Heart left ventricle (tissue), 16 donors: ENCODE measurements at regions not wholly inside any gene's neighbourhood (a gene's known extent, or its start where the extent isn't known, plus 50 kb on each side); places are given as distances from the start of the nearest gene placed in this dataset.

Source experiments
- ATAC-seq, 4 donors: fragments of 200-7000 bp; cut with Tn5 transposase; one replicate each; pipeline ENCODE4 v1.9.1; 2020 to 2022; ENCODE audit warnings: moderate library complexity in 4 of 4, mild to moderate bottlenecking in 3 of 4, moderate number of reproducible peaks in 1 of 4
- DNase-seq, 5 donors: peaks; one replicate each; pipeline ENCODE4 v3.0.0-alpha.2; 2020
- H3K27ac ChIP-seq, 12 donors: fragments of 200-600 bp; sonication (generic) in 4 of 12; one replicate each; pipeline versions ENCODE4 v1.5.0 to v1.8.0; 2016 to 2022; ENCODE audit warnings: mild to moderate bottlenecking in 2 of 12
- H3K27me3 ChIP-seq, 9 donors: fragments of 200-600 bp; sonication (generic) in 2 of 9; one replicate each; pipeline versions ENCODE4 v1.5.1 to v1.8.0; 2016 to 2022; ENCODE audit warnings: mild to moderate bottlenecking in 3 of 9
- H3K36me3 ChIP-seq, 9 donors: fragments of 200-600 bp; sonication (generic) in 2 of 9; one replicate each; pipeline versions ENCODE4 v1.5.0 to v1.8.0; 2018 to 2022; ENCODE audit warnings: mild to moderate bottlenecking in 2 of 9
- H3K4me1 ChIP-seq, 12 donors: fragments of 200-600 bp; sonication (generic) in 4 of 12; one replicate each; pipeline versions ENCODE4 v1.5.0 to v1.8.0; 2016 to 2022; ENCODE audit warnings: mild to moderate bottlenecking in 3 of 12
- H3K4me3 ChIP-seq, 12 donors: fragments of 200-600 bp; sonication (generic) in 4 of 12; one replicate each; pipeline versions ENCODE4 v1.5.0 to v1.8.0; 2017 to 2022; ENCODE audit warnings: mild to moderate bottlenecking in 9 of 12, moderate library complexity in 4 of 12
- H3K9me3 ChIP-seq, 12 donors: fragments of 200-600 bp; sonication (generic) in 4 of 12; one replicate each; pipeline versions ENCODE4 v1.5.0 to v1.8.0; 2016 to 2022; ENCODE audit warnings: mild to moderate bottlenecking in 1 of 12
- POLR2A ChIP-seq, 2 donors: fragments of 450-650 bp; IDR thresholded peaks; one replicate each; pipeline ENCODE4 v1.6.1; 2017; ENCODE audit warnings: antibody characterized with exemption in 2 of 2, mild to moderate bottlenecking in 2 of 2, moderate library complexity in 2 of 2
- WGBS, 4 donors: extraction: QIAGEN DNeasy Blood & Tissue Kit in 2 of 4; methylation state at CpG; one replicate each; pipeline versions ENCODE4 v1.1.5 to v1.1.7; 2013 to 2018; 5-methylcytosine and 5-hydroxymethylcytosine counted together
- intact Hi-C, 10 donors: fragments of 100-400 bp; cut with DNase I; formaldehyde crosslinking; loops; one replicate each; pipeline versions ENCODE4 v1.11.1 to v1.14.2; 2022
- TF ChIP-seq, protein P1 (sequence below), 12 donors: fragments of 200-600 bp; sonication (generic) in 4 of 12; IDR thresholded peaks; one replicate each; pipeline versions ENCODE4 v1.5.0 to v1.8.0; 2018 to 2022; ENCODE audit warnings: antibody characterized with exemption in 12 of 12, mild to moderate bottlenecking in 5 of 12
- donor health status: ischemic (EF 13 %, LVEDD 7.1; RV severe dilation, severe dysfunction).
- donor health status: healthy with polysubstance abuse.
- donor health status: DM: no; HTN: yes; CAD: no.
- donor health status: DM: no; HTN: no; CAD: no.
- donor health status: ischemic (EF 25% LVEDD 6.9; RV normal size, moderate dysfunction).
- donor health status: ischemic (EF 25% LVEDD 5.7; RV mildly dilated, moderate dysfunction).
- donor health status: healthy.
- donor health status: DM: yes; HTN: yes; CAD: no.
- donor health status: ischemic (EF 35%, LVEDD 5.7; RV mildly dilated, moderate dysfunction).
- donor health status: nonischemic (EF 11% LVEDD 7.7; RV severe dilation, severe dysfunction).
- donor health status: DM: yes; HTN: yes; CAD: no.
- donor health status: PGD.
- donor health status: ischemic (EF 29% LVEDD 5.4; RV normal size, mild dysfunction).
- donor health status: nonischemic (EF 23%, LVEDD 6.1; RV moderate dilation, normal function).

DNA sequence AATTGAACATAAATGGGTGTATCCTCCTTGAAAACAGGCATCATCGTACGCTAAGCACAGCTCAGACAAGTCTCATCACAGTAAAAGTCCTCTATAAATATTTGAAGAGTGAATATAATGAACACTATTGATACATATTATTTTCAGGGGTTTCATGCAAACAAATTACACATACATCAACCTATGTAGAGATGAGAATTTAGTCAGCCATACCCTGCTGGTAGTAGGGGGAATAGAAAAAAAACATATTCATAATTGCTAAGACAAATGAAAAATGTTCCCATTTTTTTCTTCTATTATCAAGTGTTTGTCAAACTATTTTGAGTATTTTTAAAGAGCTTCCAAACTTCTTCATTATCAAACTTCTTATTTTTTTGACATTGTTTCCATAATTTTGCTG, 205.6 kb upstream of the SOX5 start:
- Histone ChIP-seq H3K4me3 (no peak overlapping the region), H3K27me3 (no peaks in the 10 kb centered on the region), H3K9me3 (no peaks in the 10 kb centered on the region), H3K36me3 (no peaks in the 10 kb centered on the region), H3K4me1 (no peaks in the 10 kb centered on the region), H3K27ac (no peak overlapping the region)
- TF ChIP-seq POLR2A (IDR thresholded peaks at IDR 0.05), result no peak
- TF ChIP-seq, protein P1, sequence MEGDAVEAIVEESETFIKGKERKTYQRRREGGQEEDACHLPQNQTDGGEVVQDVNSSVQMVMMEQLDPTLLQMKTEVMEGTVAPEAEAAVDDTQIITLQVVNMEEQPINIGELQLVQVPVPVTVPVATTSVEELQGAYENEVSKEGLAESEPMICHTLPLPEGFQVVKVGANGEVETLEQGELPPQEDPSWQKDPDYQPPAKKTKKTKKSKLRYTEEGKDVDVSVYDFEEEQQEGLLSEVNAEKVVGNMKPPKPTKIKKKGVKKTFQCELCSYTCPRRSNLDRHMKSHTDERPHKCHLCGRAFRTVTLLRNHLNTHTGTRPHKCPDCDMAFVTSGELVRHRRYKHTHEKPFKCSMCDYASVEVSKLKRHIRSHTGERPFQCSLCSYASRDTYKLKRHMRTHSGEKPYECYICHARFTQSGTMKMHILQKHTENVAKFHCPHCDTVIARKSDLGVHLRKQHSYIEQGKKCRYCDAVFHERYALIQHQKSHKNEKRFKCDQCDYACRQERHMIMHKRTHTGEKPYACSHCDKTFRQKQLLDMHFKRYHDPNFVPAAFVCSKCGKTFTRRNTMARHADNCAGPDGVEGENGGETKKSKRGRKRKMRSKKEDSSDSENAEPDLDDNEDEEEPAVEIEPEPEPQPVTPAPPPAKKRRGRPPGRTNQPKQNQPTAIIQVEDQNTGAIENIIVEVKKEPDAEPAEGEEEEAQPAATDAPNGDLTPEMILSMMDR (IDR thresholded peaks at IDR 0.05), result no peak
- ATAC-seq (no peak), DNase-seq (no peak)
- intact Hi-C loops, result no loop called here
- 86 to 93% (median 91%) methylated on average over 2 of the region's 2 CpGs for WGBS, 4 donors

DNA sequence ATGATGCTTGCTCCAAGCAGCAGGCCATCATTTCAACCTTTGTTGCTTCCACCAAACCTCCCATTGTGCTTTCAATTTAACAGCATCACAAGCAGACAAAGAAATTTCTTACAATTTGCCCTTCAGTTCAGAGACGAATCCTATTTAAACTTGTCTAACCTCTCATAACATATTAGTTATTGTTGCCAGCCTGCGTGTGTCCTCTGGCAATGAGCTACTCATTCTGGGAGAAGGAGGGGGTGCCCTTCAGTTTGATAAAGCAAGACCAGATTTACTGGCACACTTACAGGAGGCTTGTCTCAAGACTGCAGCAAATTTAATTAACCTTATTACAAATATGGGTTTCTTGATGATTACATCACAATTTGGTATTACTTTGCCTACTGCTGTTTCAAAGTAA, 203.6 kb upstream of the SOX5 start:
- no peak for TF ChIP-seq POLR2A (IDR thresholded peaks at IDR 0.05)
- TF ChIP-seq, protein P1 (IDR thresholded peaks at IDR 0.05), result no peak
- intact Hi-C loops, result no loop called here

DNA sequence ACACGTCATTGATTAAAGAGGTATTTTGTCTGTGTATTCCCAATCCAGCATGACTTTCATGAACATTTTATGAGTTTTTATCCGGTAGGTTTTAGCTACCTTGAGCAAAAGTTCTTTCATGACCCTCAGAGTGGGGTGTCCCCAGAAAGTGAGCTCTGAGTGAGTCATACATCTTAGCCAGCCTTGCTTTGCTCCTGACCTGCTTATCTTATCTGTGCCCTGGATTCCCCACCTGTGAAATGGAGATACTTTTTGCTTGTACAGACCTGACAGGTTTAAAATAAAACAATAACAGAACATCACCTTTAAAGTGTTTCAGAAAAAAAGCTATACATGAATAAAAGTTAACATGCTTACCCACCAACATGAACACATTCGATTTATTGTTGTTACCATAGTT, 202.8 kb upstream of the SOX5 start:
- intact Hi-C loops, result no loop called here
- 77 to 87% (median 86%) methylated on average over 3 of the region's 3 CpGs for WGBS, 4 donors
- Histone ChIP-seq H3K27ac (no peak overlapping the region), H3K4me3 (no peak overlapping the region), H3K36me3 (no peaks in the 10 kb centered on the region), H3K4me1 (no peaks in the 10 kb centered on the region), H3K9me3 (no peaks in the 10 kb centered on the region), H3K27me3 (no peaks in the 10 kb centered on the region)
- DNase-seq, result no peak
- TF ChIP-seq, protein P1 (IDR thresholded peaks at IDR 0.05), result no peak
- no peak for TF ChIP-seq POLR2A (IDR thresholded peaks at IDR 0.05)
- ATAC-seq, result no peak

More for the DNA sequence above, 203.6 kb upstream of the SOX5 start:
- 41 to 49% (median 47%) methylated on average over 2 of the region's 2 CpGs for WGBS, 4 donors
- DNase-seq (no peak), ATAC-seq (no peak)
- no peak overlapping the region for H3K4me3 ChIP-seq
- H3K27ac ChIP-seq, result no peak overlapping the region
- H3K36me3 ChIP-seq, result no peaks in the 10 kb centered on the region
- H3K9me3 ChIP-seq, result no peaks in the 10 kb centered on the region
- no peaks in the 10 kb centered on the region for H3K27me3 ChIP-seq
- no peaks in the 10 kb centered on the region for H3K4me1 ChIP-seq

DNA sequence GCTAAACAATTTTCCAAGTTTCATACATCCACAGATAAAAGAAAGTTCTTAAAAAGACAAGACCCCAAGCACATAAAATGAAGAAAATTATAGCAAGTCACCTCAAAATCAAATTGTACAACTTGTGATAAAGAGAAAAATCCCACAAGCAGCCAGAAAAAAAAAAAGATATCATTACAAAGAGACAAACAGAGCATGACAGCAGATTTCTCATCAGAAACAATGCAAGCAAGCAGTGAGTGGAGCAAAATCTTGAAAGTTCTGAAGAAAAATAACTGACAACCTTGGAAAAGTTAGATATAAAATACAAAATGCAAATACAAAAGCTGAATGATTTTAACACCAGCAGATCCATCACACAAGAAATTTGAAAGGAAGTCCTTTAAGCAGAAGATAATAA, 194.5 kb upstream of the SOX5 start:
- no peak for TF ChIP-seq POLR2A (IDR thresholded peaks at IDR 0.05)
- TF ChIP-seq, protein P1 (IDR thresholded peaks at IDR 0.05), result no peak
- no peak for ATAC-seq
- Histone ChIP-seq H3K27me3 (no peaks in the 10 kb centered on the region), H3K4me1 (no peaks in the 10 kb centered on the region), H3K27ac (no peak overlapping the region), H3K9me3 (peaks cover 0 to 10% (median 0%) of the 10 kb centered on the region in 12 donors), H3K36me3 (no peaks in the 10 kb centered on the region), H3K4me3 (no peak overlapping the region)
- DNase-seq, result no peak
- intact Hi-C loops, result no loop called here
